Right lobe of liver (tissue), 6 donors: ENCODE measurements at regions not wholly inside any gene's neighbourhood (a gene's known extent, or its start where the extent isn't known, plus 50 kb on each side); places are given as distances from the start of the nearest gene placed in this dataset.
A peak's percentile ranks its signal among the peaks of the same experiment; 100 is the strongest.

Experiments used
- ATAC-seq, 4 donors: fragments of 200-7000 bp; cut with Tn5 transposase; one replicate each; pipeline ENCODE4 v1.9.1; 2020; ENCODE audit warnings: mild to moderate bottlenecking in 4 of 4, moderate library complexity in 4 of 4
- DNase-seq, 3 donors: peaks; one replicate each; pipeline ENCODE4 v3.0.0-alpha.2; 2020
- H3K27ac ChIP-seq, 3 donors: fragments of 200-600 bp; one replicate each; pipeline ENCODE4 v1.8.0; 2022
- H3K27me3 ChIP-seq, 2 donors: fragments of 200-600 bp; one replicate each; pipeline ENCODE4 v1.8.0; 2022
- H3K36me3 ChIP-seq, 4 donors: fragments of 200-600 bp; sonication (generic) in 1 of 4; one replicate each; pipeline versions ENCODE4 v1.5.1 to v1.8.0; 2017 to 2022; ENCODE audit warnings: control low read depth in 1 of 4
- H3K4me1 ChIP-seq, 4 donors: fragments of 200-600 bp; sonication (generic) in 1 of 4; one replicate each; pipeline versions ENCODE4 v1.5.1 to v1.8.0; 2017 to 2022; ENCODE audit warnings: control low read depth in 1 of 4
- H3K4me3 ChIP-seq, 3 donors: fragments of 200-600 bp; one replicate each; pipeline ENCODE4 v1.8.0; 2022
- H3K9me3 ChIP-seq, 4 donors: fragments of 200-600 bp; sonication (generic) in 1 of 4; one replicate each; pipeline versions ENCODE4 v1.5.1 to v1.8.0; 2017 to 2022; ENCODE audit warnings: control low read depth in 1 of 4
- POLR2A ChIP-seq: fragments of 450-650 bp; IDR thresholded peaks from one replicate; pipeline ENCODE4 v1.6.1; 2017; ENCODE audit warnings: antibody characterized with exemption, mild to moderate bottlenecking
- WGBS: methylation state at CpG from one replicate; pipeline ENCODE4 v1.1.6; 2018; ENCODE audit warnings: low coverage, low lambda C conversion rate; ENCODE audit not compliant: insufficient coverage; ENCODE audit errors: missing lambda C conversion rate; 5-methylcytosine and 5-hydroxymethylcytosine counted together
- intact Hi-C, 2 donors: fragments of 100-400 bp; cut with DNase I; formaldehyde crosslinking; loops; one replicate each; pipeline versions ENCODE4 v1.11.2 to v1.14.1; 2022
- TF ChIP-seq, protein P1 (sequence below), 4 donors: fragments of 200-600 bp in 3 of 4; fragments of 450-650 bp in 1 of 4; IDR thresholded peaks; one replicate each; pipeline versions ENCODE4 v1.5.1 to v1.8.0; 2016 to 2022; ENCODE audit warnings: antibody characterized with exemption in 4 of 4, mild to moderate bottlenecking in 2 of 4
- donor health status: DM: no; HTN: yes; CAD: no.
- donor health status: DM: no; HTN: no; CAD: no.
- donor health status: DM: no; HTN: no; CAD: no.
- donor health status: DM: no; HTN: yes; CAD: no.
- donor health status: DM: no; HTN: yes; CAD: no.

DNA sequence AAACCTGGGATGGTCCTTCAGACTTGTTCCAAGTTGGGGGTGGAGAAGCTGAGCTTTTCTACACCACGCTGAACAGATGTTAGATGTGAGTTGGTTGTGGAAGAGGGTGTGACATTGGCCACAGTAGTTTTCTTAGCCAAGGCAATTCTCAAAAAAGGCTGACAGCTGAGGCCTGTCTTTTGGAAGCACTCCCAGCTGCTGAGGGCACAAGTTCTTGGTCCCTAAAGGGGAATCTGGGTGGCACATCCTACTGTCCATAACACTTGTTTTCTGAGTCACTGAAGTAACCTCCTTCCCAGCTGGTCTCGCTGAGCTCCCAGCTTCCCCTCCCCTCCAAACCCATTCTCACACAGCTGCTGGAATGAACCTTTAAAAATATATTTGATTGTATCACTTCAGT lies 375.7 kb upstream of the KIRREL3 start:
- Histone ChIP-seq H3K9me3 (no peaks in the 10 kb centered on the region), H3K4me1 (no peaks in the 10 kb centered on the region), H3K36me3 (no peaks in the 10 kb centered on the region), H3K4me3 (no peak overlapping the region), H3K27ac (no peak overlapping the region), H3K27me3 (no peaks in the 10 kb centered on the region)
- intact Hi-C loops, result no loop called here
- no peak for ATAC-seq
- no peak for DNase-seq
- TF ChIP-seq POLR2A, result no peak
- TF ChIP-seq, protein P1, sequence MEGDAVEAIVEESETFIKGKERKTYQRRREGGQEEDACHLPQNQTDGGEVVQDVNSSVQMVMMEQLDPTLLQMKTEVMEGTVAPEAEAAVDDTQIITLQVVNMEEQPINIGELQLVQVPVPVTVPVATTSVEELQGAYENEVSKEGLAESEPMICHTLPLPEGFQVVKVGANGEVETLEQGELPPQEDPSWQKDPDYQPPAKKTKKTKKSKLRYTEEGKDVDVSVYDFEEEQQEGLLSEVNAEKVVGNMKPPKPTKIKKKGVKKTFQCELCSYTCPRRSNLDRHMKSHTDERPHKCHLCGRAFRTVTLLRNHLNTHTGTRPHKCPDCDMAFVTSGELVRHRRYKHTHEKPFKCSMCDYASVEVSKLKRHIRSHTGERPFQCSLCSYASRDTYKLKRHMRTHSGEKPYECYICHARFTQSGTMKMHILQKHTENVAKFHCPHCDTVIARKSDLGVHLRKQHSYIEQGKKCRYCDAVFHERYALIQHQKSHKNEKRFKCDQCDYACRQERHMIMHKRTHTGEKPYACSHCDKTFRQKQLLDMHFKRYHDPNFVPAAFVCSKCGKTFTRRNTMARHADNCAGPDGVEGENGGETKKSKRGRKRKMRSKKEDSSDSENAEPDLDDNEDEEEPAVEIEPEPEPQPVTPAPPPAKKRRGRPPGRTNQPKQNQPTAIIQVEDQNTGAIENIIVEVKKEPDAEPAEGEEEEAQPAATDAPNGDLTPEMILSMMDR (IDR thresholded peaks at IDR 0.05), result no peak
- 100% methylated on average over 2 of the region's 2 CpGs for WGBS

DNA sequence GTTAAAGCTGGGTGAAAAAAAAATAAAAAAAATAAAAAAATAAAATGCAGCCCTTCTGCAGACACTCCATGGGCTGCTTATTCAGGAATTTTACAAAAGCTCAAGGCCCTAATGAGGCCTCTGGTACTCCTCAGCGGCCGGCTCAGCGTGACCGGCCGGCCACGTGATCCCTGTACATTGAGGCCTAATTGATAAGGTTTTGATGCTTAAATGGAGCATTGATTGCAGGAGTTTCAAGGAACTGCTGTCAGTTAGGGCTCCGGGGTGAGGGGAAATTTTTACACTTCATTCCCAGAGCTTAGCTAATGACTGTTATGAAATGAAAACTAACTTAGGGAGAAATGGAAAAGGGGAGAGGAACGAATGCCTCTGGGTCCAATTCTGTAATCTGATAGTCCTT lies 368.8 kb upstream of the KIRREL3 start:
- no peak for TF ChIP-seq POLR2A
- TF ChIP-seq, protein P1 (IDR thresholded peaks at IDR 0.05), result no peak
- intact Hi-C loops, result no loop called here
- H3K27me3 ChIP-seq, result no peaks in the 10 kb centered on the region
- H3K36me3 ChIP-seq, result no peaks in the 10 kb centered on the region
- no peaks in the 10 kb centered on the region for H3K4me1 ChIP-seq
- ATAC-seq, result no peak
- no peaks in the 10 kb centered on the region for H3K9me3 ChIP-seq
- no peak for DNase-seq
- no peak overlapping the region for H3K4me3 ChIP-seq
- no peak overlapping the region for H3K27ac ChIP-seq
- 88% methylated on average over 8 of the region's 8 CpGs for WGBS

- intact Hi-C loops, result no loop called here
- Histone ChIP-seq H3K4me3 (peak overlapping the region in 2 of 3 donors; percentile 16 to 32), H3K27ac (no peak overlapping the region), H3K36me3 (no peaks in the 10 kb centered on the region), H3K27me3 (no peaks in the 10 kb centered on the region), H3K4me1 (no peaks in the 10 kb centered on the region), H3K9me3 (no peaks in the 10 kb centered on the region)
- ATAC-seq (peak; percentile 22 to 63 (median 38)), DNase-seq (no peak)
- WGBS, result 70% methylated on average over 11 of the region's 14 CpGs
- TF ChIP-seq, protein P1 (IDR thresholded peaks at IDR 0.05), result no peak
- TF ChIP-seq POLR2A, result no peak
These were observed 362.3 kb upstream of the KIRREL3 start for GRCh38 chr11:127362754-127363308.

DNA sequence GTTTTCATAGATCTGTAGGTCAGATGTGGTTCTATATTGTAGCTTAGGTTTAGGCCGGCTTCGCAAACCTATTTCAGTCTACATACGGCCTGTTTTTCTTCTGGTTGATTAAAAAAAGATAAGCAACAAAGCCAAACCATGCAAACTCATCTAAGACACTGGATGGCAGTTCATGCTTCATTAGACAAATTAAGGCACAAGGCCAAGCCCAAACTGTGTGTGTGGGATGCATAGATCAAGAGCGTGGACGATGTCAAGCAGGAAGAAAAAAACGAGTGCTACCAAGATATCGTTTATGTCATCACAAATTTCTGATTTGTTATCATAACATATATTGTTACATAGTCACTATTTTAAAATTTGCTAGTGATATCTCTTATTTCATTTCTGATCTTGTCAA lies 357.6 kb upstream of the KIRREL3 start:
- ATAC-seq, result no peak
- no peak overlapping the region for H3K27ac ChIP-seq

More for the DNA sequence above, 357.6 kb upstream of the KIRREL3 start:
- H3K4me3 ChIP-seq, result no peak overlapping the region
- intact Hi-C loops, result no loop called here
- TF ChIP-seq, protein P1 (IDR thresholded peaks at IDR 0.05), result no peak
- TF ChIP-seq POLR2A, result no peak
- no peaks in the 10 kb centered on the region for H3K36me3 ChIP-seq
- no peaks in the 10 kb centered on the region for H3K4me1 ChIP-seq
- H3K9me3 ChIP-seq, result no peaks in the 10 kb centered on the region
- H3K27me3 ChIP-seq, result no peaks in the 10 kb centered on the region
- WGBS, result 76% methylated on average over 7 of the region's 7 CpGs
- no peak for DNase-seq
